ENCODE measurements at regions not wholly inside any gene's neighbourhood (a gene's known extent, or its start where the extent isn't known, plus 50 kb on each side); places are given as distances from the start of the nearest gene placed in this dataset.

GRCh38 chr14:66231820-66232219 lies 254.4 kb upstream of the CCDC196 start:
- no peaks in the 10 kb centered on the region for H3K4me1 Mint-ChIP-seq (ENCODE audit: low read depth)
- H3K27ac Mint-ChIP-seq (ENCODE audit: unreplicated experiment): no peak overlapping the region
- no peaks in the 10 kb centered on the region for H3K36me3 Mint-ChIP-seq (ENCODE audit: low read depth)
- no peaks in the 10 kb centered on the region for H3K27me3 Mint-ChIP-seq (ENCODE audit: low read depth)
- peaks cover 20% of the 10 kb centered on the region for H3K9me3 Mint-ChIP-seq (ENCODE audit: low read depth)
- no peak for DNase-seq (ENCODE audit: low spot score)
- H3K4me3 Mint-ChIP-seq (ENCODE audit: unreplicated experiment): no peak overlapping the region
- no peak for TF ChIP-seq CTCF (IDR thresholded peaks at IDR 0.05)

GRCh38 chr14:66233591-66233990 lies 252.6 kb upstream of the CCDC196 start:
- DNase-seq (ENCODE audit: low spot score): no peak
- no peaks in the 10 kb centered on the region for H3K27me3 Mint-ChIP-seq (ENCODE audit: low read depth)

GRCh38 chr14:66234411-66234810 lies 251.8 kb upstream of the CCDC196 start:
- H3K4me3 Mint-ChIP-seq (ENCODE audit: unreplicated experiment): no peak overlapping the region
- H3K27ac Mint-ChIP-seq (ENCODE audit: unreplicated experiment): no peak overlapping the region
- no peak for TF ChIP-seq CTCF (IDR thresholded peaks at IDR 0.05)
- H3K9me3 Mint-ChIP-seq (ENCODE audit: low read depth): peaks cover 5% of the 10 kb centered on the region
- DNase-seq (ENCODE audit: low spot score): no peak
- H3K4me1 Mint-ChIP-seq (ENCODE audit: low read depth): no peaks in the 10 kb centered on the region
- no peaks in the 10 kb centered on the region for H3K36me3 Mint-ChIP-seq (ENCODE audit: low read depth)
- no peaks in the 10 kb centered on the region for H3K27me3 Mint-ChIP-seq (ENCODE audit: low read depth)

More at GRCh38 chr14:66233591-66233990, 252.6 kb upstream of the CCDC196 start:
- Mint-ChIP-seq H3K4me3 (ENCODE audit: unreplicated experiment) (no peak overlapping the region), H3K9me3 (ENCODE audit: low read depth) (peaks cover 8% of the 10 kb centered on the region), H3K27ac (ENCODE audit: unreplicated experiment) (no peak overlapping the region), H3K4me1 (ENCODE audit: low read depth) (no peaks in the 10 kb centered on the region), H3K36me3 (ENCODE audit: low read depth) (no peaks in the 10 kb centered on the region)
- no peak for TF ChIP-seq CTCF (IDR thresholded peaks at IDR 0.05)

GRCh38 chr14:66237741-66238140 lies 248.4 kb upstream of the CCDC196 start:
- Mint-ChIP-seq H3K27ac (ENCODE audit: unreplicated experiment) (no peak overlapping the region), H3K27me3 (ENCODE audit: low read depth) (no peaks in the 10 kb centered on the region), H3K4me3 (ENCODE audit: unreplicated experiment) (no peak overlapping the region), H3K9me3 (ENCODE audit: low read depth) (no peaks in the 10 kb centered on the region), H3K4me1 (ENCODE audit: low read depth) (no peaks in the 10 kb centered on the region), H3K36me3 (ENCODE audit: low read depth) (no peaks in the 10 kb centered on the region)
- TF ChIP-seq CTCF (IDR thresholded peaks at IDR 0.05): no peak
- no peak for DNase-seq (ENCODE audit: low spot score)

- Mint-ChIP-seq H3K4me3 (ENCODE audit: unreplicated experiment) (no peak overlapping the region), H3K27ac (ENCODE audit: unreplicated experiment) (no peak overlapping the region), H3K9me3 (ENCODE audit: low read depth) (no peaks in the 10 kb centered on the region), H3K4me1 (ENCODE audit: low read depth) (no peaks in the 10 kb centered on the region), H3K36me3 (ENCODE audit: low read depth) (no peaks in the 10 kb centered on the region), H3K27me3 (ENCODE audit: low read depth) (no peaks in the 10 kb centered on the region)
- TF ChIP-seq CTCF (IDR thresholded peaks at IDR 0.05): no peak
- DNase-seq (ENCODE audit: low spot score): no peak
Measured at GRCh38 chr14:66238969-66239368, 247.2 kb upstream of the CCDC196 start.

Data from chondrocyte (in vitro differentiated cells).